Iris pigment epithelial cell (primary cell): ENCODE measurements at regions not wholly inside any gene's neighbourhood (a gene's known extent, or its start where the extent isn't known, plus 50 kb on each side); places are given as distances from the start of the nearest gene placed in this dataset.
A peak's percentile ranks its signal among the peaks of the same experiment; 100 is the strongest.
"Not testable (repeated sequence)": the region's sequence is repeated elsewhere in the genome, so short reads cannot be mapped to it uniquely, and the experiment has no call there.

ENCODE experiments used
- DNase-seq: peaks from one replicate; pipeline ENCODE4 v3.0.0-alpha.2; 2011; ENCODE audit warnings: low read depth

- DNase-seq, result no peak
These were observed 68.5 kb downstream of the MRPL36 start for GRCh38 chr5:1731091-1731639.

GRCh38 chr5:1730487-1730847, 69.2 kb downstream of the MRPL36 start:
- no peak for DNase-seq

- no peak for DNase-seq
These were observed 69.8 kb downstream of the MRPL36 start for GRCh38 chr5:1729641-1730486.

- DNase-seq, result no peak
These were observed 70.8 kb downstream of the MRPL36 start for GRCh38 chr5:1728846-1729245.

GRCh38 chr5:1727571-1727970, 72.1 kb downstream of the MRPL36 start:
- DNase-seq, result no peak

GRCh38 chr5:1726956-1727355, 72.7 kb downstream of the MRPL36 start:
- DNase-seq, result no peak

GRCh38 chr5:1726469-1726865, 73.2 kb downstream of the MRPL36 start:
- DNase-seq, result no peak

GRCh38 chr5:1725641-1726468, 73.8 kb downstream of the MRPL36 start:
- no peak for DNase-seq

- DNase-seq, result peak; percentile 38
These were observed 74.6 kb downstream of the MRPL36 start for GRCh38 chr5:1724822-1725602.

- no peak for DNase-seq
These were observed 75.4 kb downstream of the MRPL36 start for GRCh38 chr5:1723957-1724821.

- DNase-seq, result no peak
These were observed 76.2 kb downstream of the MRPL36 start for GRCh38 chr5:1723476-1723875.

GRCh38 chr5:1722877-1723276, 76.8 kb downstream of the MRPL36 start:
- DNase-seq, result no peak

- no peak for DNase-seq
These were observed 79.1 kb downstream of the MRPL36 start for GRCh38 chr5:1720396-1721110.

GRCh38 chr5:1719860-1720259, 79.8 kb downstream of the MRPL36 start:
- no peak for DNase-seq

- DNase-seq, result peak; percentile 8
These were observed 81.0 kb downstream of the MRPL36 start for GRCh38 chr5:1718669-1719068.

- not testable (repeated sequence) for DNase-seq
These were observed 89.5 kb downstream of the MRPL36 start for GRCh38 chr5:1710091-1710490.

GRCh38 chr5:1709171-1709803, 90.3 kb downstream of the MRPL36 start:
- no peak for DNase-seq

GRCh38 chr5:1708592-1709141, 91.0 kb downstream of the MRPL36 start:
- DNase-seq, result no peak

GRCh38 chr5:1707467-1707866, 92.2 kb downstream of the MRPL36 start:
- DNase-seq, result no peak

- DNase-seq, result no peak
These were observed 93.2 kb downstream of the MRPL36 start for GRCh38 chr5:1706428-1706827.
